ENCODE measurements at regions not wholly inside any gene's neighbourhood (a gene's known extent, or its start where the extent isn't known, plus 50 kb on each side); places are given as distances from the start of the nearest gene placed in this dataset.
"Not testable (repeated sequence)": the region's sequence is repeated elsewhere in the genome, so short reads cannot be mapped to it uniquely, and the experiment has no call there.

DNA sequence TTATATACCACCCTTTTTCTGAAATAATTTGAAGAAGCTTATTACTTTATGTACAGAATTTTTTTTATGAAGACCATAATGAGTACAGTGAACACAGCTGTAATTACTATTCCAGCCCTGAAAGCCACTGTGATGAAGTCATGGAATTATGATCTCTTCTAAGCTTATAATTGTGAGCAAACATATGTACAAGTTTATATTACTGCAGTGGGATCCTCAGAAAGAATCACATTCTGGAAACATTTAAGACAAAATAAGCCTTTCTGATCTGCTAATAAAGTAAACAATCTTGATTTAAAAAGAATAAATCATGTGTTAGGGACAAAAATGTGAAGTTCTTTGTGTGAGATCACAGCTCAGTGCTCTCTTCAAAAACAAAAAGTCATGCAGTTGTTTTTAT lies 560.4 kb downstream of the CD109 start:
- DNase-seq (ENCODE audit: low spot score), result no peak
- CTCF ChIA-PET, result interaction anchor here (0.7 kb wide), 1 partner anchor 550 kb away, joined by 3 read pairs; no protein-coding TSS in a partner anchor
- no peak overlapping the region for H3K27ac ChIP-seq
- POLR2A ChIA-PET (ENCODE audit: low non-redundant PET), result no interaction called here
- TF ChIP-seq CTCF (conservative IDR thresholded peaks at IDR 0.05; ENCODE audit: low read depth), result no peak

GRCh38 chr6:74255007-74255406 lies 559.0 kb downstream of the CD109 start:
- DNase-seq (ENCODE audit: low spot score); CTCF ChIA-PET; POLR2A ChIA-PET (ENCODE audit: low non-redundant PET); H3K27ac ChIP-seq: not testable (repeated sequence)

DNA sequence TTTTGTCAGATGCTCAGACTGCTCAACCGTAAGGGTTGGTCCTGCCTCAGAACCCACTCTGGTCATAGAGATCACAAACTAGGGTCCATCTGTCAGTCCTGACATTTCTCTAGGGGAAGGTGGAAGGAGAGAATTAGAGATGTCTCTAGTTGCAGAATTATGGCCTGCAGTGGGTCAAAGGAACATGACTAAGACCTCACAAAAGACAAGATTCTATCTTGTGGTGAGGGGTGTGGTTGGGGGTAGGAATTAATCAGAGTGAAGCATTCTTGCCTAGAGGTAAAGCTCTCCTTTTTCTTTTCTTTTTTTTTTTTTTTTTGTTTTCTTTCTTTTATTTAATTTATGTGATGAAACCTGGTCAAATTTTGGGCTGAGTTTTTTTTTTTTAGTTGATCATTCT lies 558.1 kb downstream of the CD109 start:
- H3K27ac ChIP-seq; CTCF ChIA-PET; DNase-seq (ENCODE audit: low spot score); POLR2A ChIA-PET (ENCODE audit: low non-redundant PET): not testable (repeated sequence)

DNA sequence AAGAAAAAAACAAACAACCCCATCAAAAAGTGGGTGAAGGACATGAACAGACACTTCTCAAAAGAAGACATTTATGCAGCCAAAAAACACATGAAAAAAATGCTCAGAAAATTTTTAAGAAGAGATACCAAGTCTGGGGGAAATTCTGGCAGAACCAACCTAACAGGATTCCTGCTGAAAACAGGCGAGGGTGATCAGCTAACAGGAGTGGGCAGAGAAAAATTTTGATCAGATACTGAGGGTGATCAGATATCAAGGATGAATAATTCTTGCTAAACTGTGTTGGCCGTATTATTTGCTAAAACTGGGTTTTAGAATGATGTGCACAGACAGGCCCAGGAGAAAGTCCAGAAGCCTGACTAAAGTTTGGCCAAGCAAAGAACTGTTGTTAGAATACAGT lies 557.3 kb downstream of the CD109 start:
- DNase-seq (ENCODE audit: low spot score), result no peak
- H3K27ac ChIP-seq, result no peak overlapping the region
- TF ChIP-seq CTCF (conservative IDR thresholded peaks at IDR 0.05; ENCODE audit: low read depth), result no peak
- ChIA-PET POLR2A (ENCODE audit: low non-redundant PET) (no interaction called here), CTCF (no interaction called here)

GRCh38 chr6:74250161-74250818 lies 554.3 kb downstream of the CD109 start:
- CTCF ChIA-PET, result no interaction called here
- TF ChIP-seq CTCF (conservative IDR thresholded peaks at IDR 0.05; ENCODE audit: low read depth), result no peak

DNA sequence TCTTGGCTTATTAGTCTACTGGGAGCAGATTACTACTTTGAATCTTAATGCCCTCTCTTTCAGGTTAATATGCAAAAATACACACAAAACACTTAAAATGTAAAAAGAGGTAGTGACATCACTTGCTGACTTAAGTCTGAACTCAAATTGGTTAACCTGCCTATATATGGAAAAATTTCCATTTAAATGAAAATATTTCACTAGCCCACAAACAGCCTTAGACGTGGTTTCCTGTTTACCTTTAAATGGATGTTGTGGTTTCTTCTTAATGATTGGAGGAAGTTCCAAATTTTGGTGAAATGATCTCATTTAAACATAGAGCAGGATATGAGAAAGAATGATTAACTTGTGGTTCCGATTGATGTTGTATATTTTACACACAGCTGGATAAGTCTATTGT lies 553.7 kb downstream of the CD109 start:
- H3K27ac ChIP-seq, result no peak overlapping the region
- DNase-seq (ENCODE audit: low spot score), result no peak
- TF ChIP-seq CTCF (conservative IDR thresholded peaks at IDR 0.05; ENCODE audit: low read depth), result no peak
- CTCF ChIA-PET, result no interaction called here
- POLR2A ChIA-PET (ENCODE audit: low non-redundant PET), result no interaction called here

More at GRCh38 chr6:74250161-74250818, 554.3 kb downstream of the CD109 start:
- no peak overlapping the region for H3K27ac ChIP-seq
- POLR2A ChIA-PET (ENCODE audit: low non-redundant PET), result no interaction called here
- DNase-seq (ENCODE audit: low spot score), result no peak

GRCh38 chr6:74248966-74249365 lies 553.0 kb downstream of the CD109 start:
- TF ChIP-seq CTCF (conservative IDR thresholded peaks at IDR 0.05; ENCODE audit: low read depth), result no peak
- no peak for DNase-seq (ENCODE audit: low spot score)
- ChIA-PET CTCF (no interaction called here), POLR2A (ENCODE audit: low non-redundant PET) (no interaction called here)
- no peak overlapping the region for H3K27ac ChIP-seq
